Glutamatergic neuron (in vitro differentiated cells): ENCODE measurements at regions not wholly inside any gene's neighbourhood (a gene's known extent, or its start where the extent isn't known, plus 50 kb on each side); places are given as distances from the start of the nearest gene placed in this dataset.

Experiments
- DNase-seq: peaks from one replicate; pipeline ENCODE4 v3.0.0; 2022
- H3K27ac Mint-ChIP-seq: one replicate; pipeline ENCODE4 v1.8.0; 2020; ENCODE audit warnings: mild to moderate bottlenecking, mixed read lengths, inconsistent platforms; ENCODE audit not compliant: unreplicated experiment
- H3K27me3 Mint-ChIP-seq: one replicate; pipeline ENCODE4 v1.8.0; 2020; ENCODE audit warnings: mild to moderate bottlenecking, moderate library complexity, mixed read lengths, inconsistent platforms; ENCODE audit not compliant: unreplicated experiment
- H3K36me3 Mint-ChIP-seq: one replicate; pipeline ENCODE4 v1.8.0; 2020; ENCODE audit warnings: mild to moderate bottlenecking, mixed read lengths, inconsistent platforms; ENCODE audit not compliant: unreplicated experiment
- H3K4me1 Mint-ChIP-seq: one replicate; pipeline ENCODE4 v1.8.0; 2020; ENCODE audit warnings: mild to moderate bottlenecking, low read depth, mixed read lengths, inconsistent platforms; ENCODE audit not compliant: unreplicated experiment
- H3K4me3 Mint-ChIP-seq: one replicate; pipeline ENCODE4 v1.8.0; 2020; ENCODE audit warnings: mild to moderate bottlenecking, mixed read lengths, inconsistent platforms; ENCODE audit not compliant: unreplicated experiment
- H3K9me3 Mint-ChIP-seq: one replicate; pipeline ENCODE4 v1.8.0; 2020; ENCODE audit warnings: mild to moderate bottlenecking, moderate library complexity, mixed read lengths, inconsistent platforms; ENCODE audit not compliant: unreplicated experiment
- CTCF ChIP-seq: fragments of 200-600 bp; sonication (generic); IDR thresholded peaks from one replicate; pipeline ENCODE4 v1.5.0; 2021; ENCODE audit not compliant: partially characterized antibody, unreplicated experiment

GRCh38 chr16:66206363-66206762, 160.1 kb upstream of the CDH5 start:
- no peak for TF ChIP-seq CTCF
- Mint-ChIP-seq H3K4me1 (peaks cover 4% of the 10 kb centered on the region), H3K9me3 (no peaks in the 10 kb centered on the region), H3K27me3 (peaks cover 2% of the 10 kb centered on the region), H3K27ac (no peak overlapping the region), H3K36me3 (no peaks in the 10 kb centered on the region), H3K4me3 (no peak overlapping the region)
- no peak for DNase-seq

GRCh38 chr16:66205287-66206231, 160.9 kb upstream of the CDH5 start:
- no peak for DNase-seq
- Mint-ChIP-seq H3K36me3 (no peaks in the 10 kb centered on the region), H3K4me1 (peaks cover 4% of the 10 kb centered on the region), H3K4me3 (no peak overlapping the region), H3K27me3 (peaks cover 2% of the 10 kb centered on the region), H3K9me3 (no peaks in the 10 kb centered on the region), H3K27ac (peak overlapping the region; percentile 67)
- TF ChIP-seq CTCF = no peak

GRCh38 chr16:66204756-66205155, 161.7 kb upstream of the CDH5 start:
- no peak for DNase-seq
- H3K9me3 Mint-ChIP-seq = no peaks in the 10 kb centered on the region
- no peak overlapping the region for H3K4me3 Mint-ChIP-seq
- no peak for TF ChIP-seq CTCF
- H3K4me1 Mint-ChIP-seq = peaks cover 4% of the 10 kb centered on the region
- no peaks in the 10 kb centered on the region for H3K36me3 Mint-ChIP-seq
- H3K27ac Mint-ChIP-seq = no peak overlapping the region
- H3K27me3 Mint-ChIP-seq = peaks cover 2% of the 10 kb centered on the region

GRCh38 chr16:66203476-66203875, 163.0 kb upstream of the CDH5 start:
- TF ChIP-seq CTCF = no peak
- Mint-ChIP-seq H3K4me1 (peaks cover 4% of the 10 kb centered on the region), H3K27ac (no peak overlapping the region), H3K4me3 (no peak overlapping the region), H3K36me3 (no peaks in the 10 kb centered on the region), H3K9me3 (peaks cover 1% of the 10 kb centered on the region), H3K27me3 (peaks cover 2% of the 10 kb centered on the region)
- no peak for DNase-seq

GRCh38 chr16:66199189-66199588, 167.3 kb upstream of the CDH5 start:
- H3K4me3 Mint-ChIP-seq = no peak overlapping the region
- TF ChIP-seq CTCF = no peak
- DNase-seq = no peak
- H3K36me3 Mint-ChIP-seq = no peaks in the 10 kb centered on the region
- no peak overlapping the region for H3K27ac Mint-ChIP-seq
- peaks cover 1% of the 10 kb centered on the region for H3K9me3 Mint-ChIP-seq
- H3K4me1 Mint-ChIP-seq = no peaks in the 10 kb centered on the region
- peaks cover 2% of the 10 kb centered on the region for H3K27me3 Mint-ChIP-seq
